Memory B cell (primary cell): ENCODE measurements at regions not wholly inside any gene's neighbourhood (a gene's known extent, or its start where the extent isn't known, plus 50 kb on each side); places are given as distances from the start of the nearest gene placed in this dataset.
"Not testable (repeated sequence)": the region's sequence is repeated elsewhere in the genome, so short reads cannot be mapped to it uniquely, and the experiment has no call there.

Source experiments
- ATAC-seq: fragments of 150-1000 bp; cut with Tn5 transposase; 2 replicates; pipeline ENCODE4 v1.10.0; 2021; ENCODE audit warnings: low read depth, mild to moderate bottlenecking, moderate library complexity
- DNase-seq, 2 donors: peaks; one replicate each; pipeline ENCODE4 v3.0.0; 2022; ENCODE audit warnings: low spot score in 2 of 2
- H3K27ac Mint-ChIP-seq: one replicate; pipeline ENCODE4 v1.8.0; 2022; ENCODE audit warnings: mild to moderate bottlenecking, moderate library complexity, mixed read lengths
- H3K27me3 Mint-ChIP-seq: one replicate; pipeline ENCODE4 v1.8.0; 2022; ENCODE audit warnings: mixed read lengths
- H3K36me3 Mint-ChIP-seq: one replicate; pipeline ENCODE4 v1.8.0; 2022; ENCODE audit warnings: mild to moderate bottlenecking, mixed read lengths
- H3K4me1 Mint-ChIP-seq: one replicate; pipeline ENCODE4 v1.8.0; 2022; ENCODE audit warnings: mixed read lengths
- H3K4me3 Mint-ChIP-seq: one replicate; pipeline ENCODE4 v1.8.0; 2022; ENCODE audit warnings: mild to moderate bottlenecking, moderate library complexity, mixed read lengths
- H3K9me3 Mint-ChIP-seq: one replicate; pipeline ENCODE4 v1.8.0; 2022; ENCODE audit warnings: mixed read lengths

GRCh38 chrX:13955975-13956374 lies 73.7 kb downstream of the GEMIN8 start:
- peaks cover 3% of the 10 kb centered on the region for H3K4me1 Mint-ChIP-seq

GRCh38 chrX:13955095-13955647 lies 74.5 kb downstream of the GEMIN8 start:
- peaks cover 3% of the 10 kb centered on the region for H3K9me3 Mint-ChIP-seq
- no peak overlapping the region for H3K27ac Mint-ChIP-seq
- H3K4me1 Mint-ChIP-seq, result peaks cover 3% of the 10 kb centered on the region
- no peak overlapping the region for H3K4me3 Mint-ChIP-seq
- peaks cover 6% of the 10 kb centered on the region for H3K27me3 Mint-ChIP-seq
- DNase-seq (no peak), ATAC-seq (no peak)
- H3K36me3 Mint-ChIP-seq, result peaks cover 4% of the 10 kb centered on the region

More at GRCh38 chrX:13955975-13956374, 73.7 kb downstream of the GEMIN8 start:
- Mint-ChIP-seq H3K9me3 (peaks cover 3% of the 10 kb centered on the region), H3K27ac (no peak overlapping the region), H3K27me3 (peaks cover 6% of the 10 kb centered on the region), H3K36me3 (peaks cover 4% of the 10 kb centered on the region), H3K4me3 (no peak overlapping the region)
- no peak for ATAC-seq
- no peak for DNase-seq

GRCh38 chrX:13952581-13952980 lies 77.1 kb downstream of the GEMIN8 start:
- DNase-seq (no peak), ATAC-seq (no peak)
- Mint-ChIP-seq H3K36me3 (peaks cover 2% of the 10 kb centered on the region), H3K9me3 (peaks cover 3% of the 10 kb centered on the region), H3K27ac (no peak overlapping the region), H3K4me1 (no peaks in the 10 kb centered on the region), H3K4me3 (no peak overlapping the region), H3K27me3 (peaks cover 6% of the 10 kb centered on the region)

- not testable (repeated sequence) for ATAC-seq, H3K9me3 Mint-ChIP-seq, H3K27me3 Mint-ChIP-seq, H3K4me1 Mint-ChIP-seq, H3K36me3 Mint-ChIP-seq, H3K27ac Mint-ChIP-seq, H3K4me3 Mint-ChIP-seq, DNase-seq
Observed at GRCh38 chrX:13946223-13946622, 83.5 kb downstream of the GEMIN8 start.

- H3K36me3 Mint-ChIP-seq, H3K27ac Mint-ChIP-seq, ATAC-seq, H3K27me3 Mint-ChIP-seq, H3K9me3 Mint-ChIP-seq, H3K4me3 Mint-ChIP-seq, H3K4me1 Mint-ChIP-seq, DNase-seq: not testable (repeated sequence)
Observed at GRCh38 chrX:13945787-13946186, 83.9 kb downstream of the GEMIN8 start.

GRCh38 chrX:13940671-13941070 lies 89.0 kb downstream of the GEMIN8 start:
- ATAC-seq, result no peak
- peaks cover 8% of the 10 kb centered on the region for H3K27me3 Mint-ChIP-seq
- no peak overlapping the region for H3K4me3 Mint-ChIP-seq
- no peaks in the 10 kb centered on the region for H3K4me1 Mint-ChIP-seq
- DNase-seq, result no peak
- H3K36me3 Mint-ChIP-seq, result no peaks in the 10 kb centered on the region
- H3K9me3 Mint-ChIP-seq, result no peaks in the 10 kb centered on the region
- no peak overlapping the region for H3K27ac Mint-ChIP-seq

GRCh38 chrX:13939741-13940597 lies 89.7 kb downstream of the GEMIN8 start:
- Mint-ChIP-seq H3K4me1 (no peaks in the 10 kb centered on the region), H3K27me3 (peaks cover 8% of the 10 kb centered on the region), H3K27ac (no peak overlapping the region), H3K4me3 (no peak overlapping the region), H3K36me3 (no peaks in the 10 kb centered on the region), H3K9me3 (no peaks in the 10 kb centered on the region)
- ATAC-seq (no peak), DNase-seq (no peak)

GRCh38 chrX:13938829-13939530 lies 90.7 kb downstream of the GEMIN8 start:
- DNase-seq (no peak), ATAC-seq (no peak)
- peaks cover 8% of the 10 kb centered on the region for H3K27me3 Mint-ChIP-seq
- no peaks in the 10 kb centered on the region for H3K4me1 Mint-ChIP-seq
- H3K9me3 Mint-ChIP-seq, result no peaks in the 10 kb centered on the region
- H3K36me3 Mint-ChIP-seq, result no peaks in the 10 kb centered on the region
- no peak overlapping the region for H3K27ac Mint-ChIP-seq
- H3K4me3 Mint-ChIP-seq, result peak overlapping the region; percentile 61

GRCh38 chrX:13938051-13938828 lies 91.5 kb downstream of the GEMIN8 start:
- H3K9me3 Mint-ChIP-seq, result no peaks in the 10 kb centered on the region
- peak in 1 of 2 donors; percentile 21 for DNase-seq
- H3K27me3 Mint-ChIP-seq, result peaks cover 6% of the 10 kb centered on the region
- peak; percentile 42 for ATAC-seq
- no peaks in the 10 kb centered on the region for H3K4me1 Mint-ChIP-seq
- H3K4me3 Mint-ChIP-seq, result peak overlapping the region; percentile 61
- H3K36me3 Mint-ChIP-seq, result no peaks in the 10 kb centered on the region
- H3K27ac Mint-ChIP-seq, result no peak overlapping the region

GRCh38 chrX:13937370-13938050 lies 92.2 kb downstream of the GEMIN8 start:
- Mint-ChIP-seq H3K9me3 (no peaks in the 10 kb centered on the region), H3K27ac (no peak overlapping the region), H3K4me3 (peak overlapping the region; percentile 59), H3K36me3 (no peaks in the 10 kb centered on the region), H3K4me1 (no peaks in the 10 kb centered on the region), H3K27me3 (peaks cover 6% of the 10 kb centered on the region)
- DNase-seq (no peak), ATAC-seq (no peak)

GRCh38 chrX:13936521-13937225 lies 93.0 kb downstream of the GEMIN8 start:
- H3K27me3 Mint-ChIP-seq, result peaks cover 6% of the 10 kb centered on the region
- DNase-seq (no peak), ATAC-seq (no peak)
- no peaks in the 10 kb centered on the region for H3K36me3 Mint-ChIP-seq
- H3K27ac Mint-ChIP-seq, result no peak overlapping the region
- H3K9me3 Mint-ChIP-seq, result no peaks in the 10 kb centered on the region
- no peaks in the 10 kb centered on the region for H3K4me1 Mint-ChIP-seq
- no peak overlapping the region for H3K4me3 Mint-ChIP-seq

- ATAC-seq (no peak), DNase-seq (no peak)
- H3K27me3 Mint-ChIP-seq, result peaks cover 5% of the 10 kb centered on the region
- no peak overlapping the region for H3K27ac Mint-ChIP-seq
- no peaks in the 10 kb centered on the region for H3K4me1 Mint-ChIP-seq
- H3K4me3 Mint-ChIP-seq, result no peak overlapping the region
- H3K36me3 Mint-ChIP-seq, result no peaks in the 10 kb centered on the region
- H3K9me3 Mint-ChIP-seq, result no peaks in the 10 kb centered on the region
Observed at GRCh38 chrX:13934731-13935130, 95.0 kb downstream of the GEMIN8 start.

- DNase-seq (no peak), ATAC-seq (no peak)
- Mint-ChIP-seq H3K4me1 (no peaks in the 10 kb centered on the region), H3K9me3 (no peaks in the 10 kb centered on the region), H3K4me3 (no peak overlapping the region), H3K27me3 (peaks cover 2% of the 10 kb centered on the region), H3K27ac (no peak overlapping the region), H3K36me3 (no peaks in the 10 kb centered on the region)
Observed at GRCh38 chrX:13933851-13934250, 95.8 kb downstream of the GEMIN8 start.
